ENCODE measurements at regions not wholly inside any gene's neighbourhood (a gene's known extent, or its start where the extent isn't known, plus 50 kb on each side); places are given as distances from the start of the nearest gene placed in this dataset.
"Not testable (repeated sequence)": the region's sequence is repeated elsewhere in the genome, so short reads cannot be mapped to it uniquely, and the experiment has no call there.

GRCh38 chr6:26234421-26235301 is 130.3 kb upstream of the BTN3A2 start:
- DNase-seq, result peak; percentile 54

- DNase-seq, result no peak
These were observed 129.7 kb upstream of the BTN3A2 start for GRCh38 chr6:26235302-26235670.

GRCh38 chr6:26239415-26239814 is 125.6 kb upstream of the BTN3A2 start:
- not testable (repeated sequence) for DNase-seq

- peak; percentile 70 for DNase-seq
These were observed 124.6 kb upstream of the BTN3A2 start for GRCh38 chr6:26240157-26241032.

- DNase-seq, result peak; percentile 52
These were observed 123.7 kb upstream of the BTN3A2 start for GRCh38 chr6:26241033-26241895.

GRCh38 chr6:26243132-26243531 is 121.9 kb upstream of the BTN3A2 start:
- no peak for DNase-seq

- DNase-seq, result no peak
These were observed 121.2 kb upstream of the BTN3A2 start for GRCh38 chr6:26243752-26244151.

GRCh38 chr6:26246058-26246457 is 118.9 kb upstream of the BTN3A2 start:
- DNase-seq, result no peak

GRCh38 chr6:26246553-26246952 is 118.4 kb upstream of the BTN3A2 start:
- DNase-seq, result no peak

GRCh38 chr6:26249707-26249956 is 115.4 kb upstream of the BTN3A2 start:
- no peak for DNase-seq

GRCh38 chr6:26249957-26250697 is 114.9 kb upstream of the BTN3A2 start:
- DNase-seq, result peak; percentile 64

- peak; percentile 61 for DNase-seq
These were observed 114.3 kb upstream of the BTN3A2 start for GRCh38 chr6:26250698-26251044.

- peak; percentile 70 for DNase-seq
These were observed 113.5 kb upstream of the BTN3A2 start for GRCh38 chr6:26251354-26252076.

GRCh38 chr6:26252077-26252472 is 112.9 kb upstream of the BTN3A2 start:
- DNase-seq, result no peak

- no peak for DNase-seq
These were observed 110.3 kb upstream of the BTN3A2 start for GRCh38 chr6:26254724-26255123.

- no peak for DNase-seq
These were observed 107.7 kb upstream of the BTN3A2 start for GRCh38 chr6:26257272-26257671.

GRCh38 chr6:26258212-26258977 is 106.6 kb upstream of the BTN3A2 start:
- DNase-seq, result no peak

GRCh38 chr6:26260110-26260637 is 104.8 kb upstream of the BTN3A2 start:
- no peak for DNase-seq

GRCh38 chr6:26260725-26261490 is 104.1 kb upstream of the BTN3A2 start:
- DNase-seq, result peak; percentile 73

GRCh38 chr6:26264547-26264946 is 100.5 kb upstream of the BTN3A2 start:
- no peak for DNase-seq

Measured in suppressor macrophage treated with lipopolysaccharide for 4 hours (primary cell).